Natural killer cell treated with Interleukin-12 subunit alpha and Interleukin-12 subunit beta and Interleukin-15 and Interleukin-18, amount 100 ng/mL, for 72 hours (primary cell): ENCODE measurements at regions not wholly inside any gene's neighbourhood (a gene's known extent, or its start where the extent isn't known, plus 50 kb on each side); places are given as distances from the start of the nearest gene placed in this dataset.

Experiments used
- ATAC-seq, 2 donors: fragments of 150-1000 bp; cut with Tn5 transposase in 1 of 2; sonication (Bioruptor Pico), chemical (Tn5 transposase) in 1 of 2; 2 replicates each; pipeline ENCODE4 v1.10.0; 2021
- DNase-seq: peaks from one replicate; pipeline ENCODE4 v3.0.0; 2022; ENCODE audit warnings: low spot score
- H3K27ac Mint-ChIP-seq, 2 donors: 1 replicate in 1 of 2; 2 replicates in 1 of 2; pipeline ENCODE4 v1.8.0; 2022; ENCODE audit warnings: mixed read lengths in 2 of 2, mild to moderate bottlenecking in 1 of 2, moderate library complexity in 1 of 2
- H3K27me3 Mint-ChIP-seq, 2 donors: 1 replicate in 1 of 2; 2 replicates in 1 of 2; pipeline ENCODE4 v1.8.0; 2022; ENCODE audit warnings: mixed read lengths in 2 of 2
- H3K36me3 Mint-ChIP-seq: one replicate; pipeline ENCODE4 v1.8.0; 2022; ENCODE audit warnings: mixed read lengths
- H3K4me1 Mint-ChIP-seq, 2 donors: 1 replicate in 1 of 2; 2 replicates in 1 of 2; pipeline ENCODE4 v1.8.0; 2022; ENCODE audit warnings: low read depth in 2 of 2, mixed read lengths in 2 of 2, mild to moderate bottlenecking in 1 of 2
- H3K4me3 Mint-ChIP-seq: one replicate; pipeline ENCODE4 v1.8.0; 2022; ENCODE audit warnings: mixed read lengths
- H3K9me3 Mint-ChIP-seq: 2 replicates; pipeline ENCODE4 v1.8.0; 2022; ENCODE audit warnings: mixed read lengths

DNA sequence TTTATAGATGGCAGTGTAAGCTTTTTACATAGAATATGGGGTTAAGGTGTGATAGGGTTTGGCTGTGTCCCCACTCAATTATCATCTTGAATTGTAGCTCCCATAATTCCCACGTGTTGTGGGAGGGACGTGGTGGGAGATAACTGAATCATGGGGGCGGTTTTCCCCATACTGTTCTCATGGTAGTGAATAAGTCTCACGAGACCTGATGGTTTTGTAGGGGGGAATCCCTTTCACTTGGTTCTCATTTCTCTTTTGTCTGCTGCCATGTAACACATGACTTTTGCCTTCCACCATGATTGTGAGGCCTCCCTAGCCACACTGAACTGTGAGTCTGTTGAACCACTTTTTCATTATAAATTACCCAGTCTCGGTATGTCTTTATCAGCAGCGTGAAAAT lies 290.3 kb upstream of the B3GALT2 start:
- peaks cover 42 to 54% of the 10 kb centered on the region in 2 donors for H3K4me1 Mint-ChIP-seq
- peaks cover 33% of the 10 kb centered on the region for H3K36me3 Mint-ChIP-seq
- no peaks in the 10 kb centered on the region for H3K27me3 Mint-ChIP-seq
- no peak overlapping the region for H3K27ac Mint-ChIP-seq
- no peak overlapping the region for H3K4me3 Mint-ChIP-seq
- ATAC-seq: no peak
- DNase-seq: no peak
- H3K9me3 Mint-ChIP-seq: peaks cover 15% of the 10 kb centered on the region

DNA sequence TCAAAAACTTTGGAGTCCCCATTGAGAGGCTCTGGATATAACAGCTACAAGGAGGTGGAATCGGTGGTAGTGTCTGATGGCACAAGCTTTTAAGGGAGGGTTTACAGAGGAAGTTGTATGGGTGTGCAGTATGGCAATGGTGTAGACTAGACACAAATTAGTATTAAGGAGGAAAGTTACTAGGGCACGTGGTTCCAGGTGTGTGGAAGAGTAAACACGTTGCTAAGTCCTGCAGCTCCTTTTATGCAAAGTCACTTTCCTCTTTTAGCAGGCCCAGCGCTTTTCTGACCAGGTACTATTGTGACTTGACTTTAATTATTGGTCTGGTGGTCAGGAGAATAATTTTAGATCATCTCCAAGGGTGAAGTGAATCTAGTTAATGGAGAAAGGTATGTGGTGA lies 287.5 kb upstream of the B3GALT2 start:
- Mint-ChIP-seq H3K36me3 (peaks cover 22% of the 10 kb centered on the region), H3K9me3 (peaks cover 13% of the 10 kb centered on the region), H3K27ac (no peak overlapping the region), H3K4me3 (no peak overlapping the region), H3K4me1 (peaks cover 23 to 33% of the 10 kb centered on the region in 2 donors), H3K27me3 (no peaks in the 10 kb centered on the region)
- DNase-seq (no peak), ATAC-seq (no peak)

DNA sequence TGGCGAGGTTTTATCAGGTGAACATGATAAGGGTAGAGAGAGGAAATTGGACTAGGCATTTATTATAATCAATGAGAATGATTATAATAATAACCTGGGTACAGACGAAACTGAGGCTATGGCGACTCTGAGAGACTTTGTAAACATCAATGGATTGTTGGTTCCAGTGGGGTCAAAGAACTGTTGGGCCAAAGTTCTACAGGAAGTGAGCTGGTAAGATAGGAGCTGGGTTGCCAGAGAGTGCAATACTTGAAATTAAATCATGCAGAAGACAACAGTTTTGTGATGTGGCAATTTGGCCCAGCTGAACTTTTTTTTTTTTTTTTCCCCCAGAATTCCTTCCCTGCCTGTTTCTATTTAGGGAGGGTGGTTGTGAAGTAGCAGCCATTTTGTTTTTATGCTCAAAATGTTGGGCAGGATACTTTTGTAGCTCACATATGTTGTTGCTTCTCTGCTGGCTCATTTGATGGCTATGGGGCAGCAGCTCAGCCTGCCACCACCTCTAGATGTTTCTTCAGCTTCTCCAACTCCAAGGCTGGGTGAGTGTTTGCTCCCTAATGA lies 286.5 kb upstream of the B3GALT2 start:
- Mint-ChIP-seq H3K36me3 (peaks cover 22% of the 10 kb centered on the region), H3K4me1 (peaks cover 18 to 26% of the 10 kb centered on the region in 2 donors), H3K27me3 (no peaks in the 10 kb centered on the region), H3K4me3 (no peak overlapping the region), H3K9me3 (peaks cover 13% of the 10 kb centered on the region), H3K27ac (peak overlapping the region in 1 of 2 donors; percentile 2)
- ATAC-seq (no peak), DNase-seq (no peak)

DNA sequence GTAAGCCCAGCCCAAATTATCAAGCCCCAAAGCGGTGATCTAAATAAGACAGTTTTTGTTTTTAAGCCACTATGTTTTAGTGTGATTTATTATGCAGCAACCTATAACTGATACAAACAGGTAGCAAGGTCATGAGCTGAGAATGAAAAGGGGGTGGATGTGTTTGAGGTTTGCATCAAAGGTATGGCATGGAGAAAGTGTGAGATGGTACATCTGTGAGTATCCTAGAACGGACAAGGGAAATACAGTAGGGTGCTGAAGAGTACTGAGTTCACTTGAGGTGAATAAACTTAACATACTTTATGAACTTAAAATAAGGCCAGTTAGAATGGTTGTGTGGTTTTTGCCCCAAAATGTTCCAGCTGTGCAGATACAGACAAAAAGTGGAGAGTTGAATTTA lies 286.0 kb upstream of the B3GALT2 start:
- H3K4me3 Mint-ChIP-seq: no peak overlapping the region
- no peak for ATAC-seq
- H3K4me1 Mint-ChIP-seq: peaks cover 14 to 22% of the 10 kb centered on the region in 2 donors
- H3K9me3 Mint-ChIP-seq: peaks cover 13% of the 10 kb centered on the region
- DNase-seq: no peak
- peak overlapping the region in 1 of 2 donors; percentile 2 for H3K27ac Mint-ChIP-seq
- H3K36me3 Mint-ChIP-seq: peaks cover 17% of the 10 kb centered on the region
- H3K27me3 Mint-ChIP-seq: no peaks in the 10 kb centered on the region

DNA sequence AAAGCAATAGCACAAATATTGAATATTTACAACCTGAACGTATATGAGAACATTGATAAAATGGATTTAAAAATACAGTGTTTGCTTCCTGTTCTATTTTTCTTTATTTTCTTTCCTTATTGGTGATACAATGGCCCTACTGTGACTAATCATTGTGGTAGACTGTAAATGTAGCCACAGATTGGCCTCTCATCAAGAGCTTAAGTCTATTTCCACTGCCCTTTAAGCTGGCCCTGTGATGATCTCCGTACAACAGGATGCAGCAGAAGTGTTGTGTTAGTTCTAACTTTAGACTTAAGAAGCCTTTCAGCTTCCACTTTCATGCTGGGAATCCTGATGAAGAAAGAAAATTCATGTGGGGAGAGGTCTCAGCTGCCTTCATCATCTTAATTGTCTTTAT lies 285.6 kb upstream of the B3GALT2 start:
- no peak for DNase-seq
- ATAC-seq: no peak
- H3K27ac Mint-ChIP-seq: peak overlapping the region in 1 of 2 donors; percentile 2
- no peak overlapping the region for H3K4me3 Mint-ChIP-seq
- H3K36me3 Mint-ChIP-seq: peaks cover 15% of the 10 kb centered on the region
- peaks cover 13 to 19% of the 10 kb centered on the region in 2 donors for H3K4me1 Mint-ChIP-seq
- peaks cover 13% of the 10 kb centered on the region for H3K9me3 Mint-ChIP-seq
- H3K27me3 Mint-ChIP-seq: no peaks in the 10 kb centered on the region

DNA sequence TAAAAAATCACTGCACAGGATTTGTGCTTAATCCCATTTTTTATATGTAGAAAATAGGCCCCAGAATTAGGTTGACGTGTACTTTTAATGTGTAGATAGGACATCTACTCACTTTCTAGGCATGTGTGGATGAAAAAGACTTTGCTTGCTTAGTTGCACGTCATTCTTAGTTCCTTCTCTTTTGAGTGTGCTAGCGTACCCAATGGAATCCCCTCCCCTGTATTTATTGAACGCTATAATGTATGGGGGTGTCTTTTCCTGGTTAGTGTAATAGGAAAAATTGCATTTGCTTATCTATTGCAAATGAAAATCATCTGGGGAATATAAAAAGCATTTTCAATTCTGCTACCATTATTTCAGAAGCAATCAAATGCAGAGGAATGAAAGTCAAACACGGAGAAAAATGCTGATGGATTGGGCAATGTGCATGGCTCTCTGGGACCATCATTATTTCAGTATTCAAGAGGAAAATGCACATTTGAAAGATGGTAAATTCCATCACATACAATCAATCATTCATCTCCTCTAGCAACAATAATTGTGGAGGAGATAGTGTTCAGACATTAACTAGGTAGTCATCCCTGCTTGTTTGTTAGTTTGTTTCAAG lies 277.0 kb upstream of the B3GALT2 start:
- no peaks in the 10 kb centered on the region for H3K27me3 Mint-ChIP-seq
- H3K4me1 Mint-ChIP-seq: peaks cover 14 to 16% of the 10 kb centered on the region in 2 donors
- ATAC-seq (no peak), DNase-seq (no peak)
- H3K27ac Mint-ChIP-seq: no peak overlapping the region
- no peaks in the 10 kb centered on the region for H3K36me3 Mint-ChIP-seq
- H3K4me3 Mint-ChIP-seq: no peak overlapping the region
- H3K9me3 Mint-ChIP-seq: no peaks in the 10 kb centered on the region

DNA sequence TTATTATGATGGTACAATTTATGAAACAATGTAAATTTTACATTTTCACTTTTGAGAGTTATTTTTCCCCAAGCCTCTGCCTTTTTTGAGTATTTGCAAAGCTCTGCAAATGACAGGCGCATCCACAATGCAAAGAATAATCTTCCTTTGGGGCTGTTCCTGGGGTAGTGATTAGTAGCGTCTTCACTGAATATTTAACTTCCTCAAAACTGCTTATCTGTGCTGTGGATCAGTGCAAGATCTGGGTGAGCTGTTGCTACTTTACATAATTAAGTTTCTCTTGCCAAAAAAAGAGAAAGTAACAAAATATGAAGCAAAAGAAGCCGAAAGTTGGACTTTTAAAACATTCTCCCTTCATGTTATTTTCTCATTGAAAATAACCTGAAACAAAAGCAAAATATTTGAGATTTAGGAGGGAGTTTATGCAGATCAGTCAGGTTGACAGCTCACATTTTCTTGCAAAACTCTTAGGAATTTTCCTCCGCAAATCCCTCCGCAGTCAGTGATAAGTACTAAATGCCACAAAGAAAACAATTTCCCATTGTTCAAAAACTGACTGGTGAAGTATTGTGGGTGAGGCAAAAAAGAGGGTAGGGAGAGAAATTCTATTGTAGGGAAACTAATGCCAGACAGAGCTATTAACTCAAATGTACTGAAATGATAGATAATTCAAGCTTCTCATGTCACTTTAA lies 276.4 kb upstream of the B3GALT2 start:
- Mint-ChIP-seq H3K4me1 (peaks cover 14 to 16% of the 10 kb centered on the region in 2 donors), H3K4me3 (peak overlapping the region; percentile 25), H3K27ac (no peak overlapping the region), H3K36me3 (no peaks in the 10 kb centered on the region), H3K27me3 (no peaks in the 10 kb centered on the region), H3K9me3 (no peaks in the 10 kb centered on the region)
- ATAC-seq (no peak), DNase-seq (no peak)

DNA sequence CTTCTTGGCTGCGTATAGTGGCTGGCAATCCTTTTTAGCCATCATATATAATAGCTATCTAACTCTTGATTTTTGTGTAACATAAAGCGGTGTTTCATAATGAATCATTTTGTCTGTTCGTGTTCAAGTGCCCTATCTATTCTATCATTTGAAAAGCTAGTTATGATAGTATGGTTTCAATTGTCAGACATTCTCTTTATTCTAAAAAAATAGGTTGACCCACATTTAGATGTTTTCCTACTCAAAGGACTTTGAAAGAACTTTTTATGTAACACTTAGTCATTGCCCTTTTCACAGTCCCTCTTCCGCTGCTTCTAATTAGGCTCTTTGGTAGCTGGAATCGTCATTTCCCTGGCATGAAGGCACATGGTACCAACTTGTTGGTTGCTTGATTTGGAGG lies 272.2 kb upstream of the B3GALT2 start:
- Mint-ChIP-seq H3K4me1 (peaks cover 14 to 16% of the 10 kb centered on the region in 2 donors), H3K36me3 (no peaks in the 10 kb centered on the region), H3K4me3 (peak overlapping the region; percentile 32), H3K9me3 (no peaks in the 10 kb centered on the region), H3K27ac (peak overlapping the region in 1 of 2 donors; percentile 58), H3K27me3 (no peaks in the 10 kb centered on the region)
- ATAC-seq (peak; percentile 45 to 88), DNase-seq (no peak)

DNA sequence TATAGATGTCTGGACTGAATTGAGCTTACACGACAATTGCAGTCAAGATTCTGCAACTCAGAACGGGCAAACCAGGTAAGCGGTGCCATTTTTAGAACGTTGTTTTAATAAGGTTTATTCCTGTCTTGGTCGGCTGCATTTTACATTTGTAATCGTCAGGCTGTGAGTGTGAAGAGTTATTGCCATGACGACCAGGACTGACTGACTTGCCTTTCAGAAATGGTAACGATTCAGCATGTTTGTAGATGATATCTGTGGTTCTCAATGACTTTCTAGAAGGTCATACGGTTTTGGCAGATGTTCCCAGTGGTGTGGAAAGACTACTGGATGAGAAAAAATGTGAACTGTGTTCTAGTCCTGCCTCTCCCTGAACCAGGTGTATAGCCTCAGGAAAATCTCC lies 271.3 kb upstream of the B3GALT2 start:
- H3K27me3 Mint-ChIP-seq: no peaks in the 10 kb centered on the region
- H3K36me3 Mint-ChIP-seq: no peaks in the 10 kb centered on the region
- no peak for DNase-seq
- H3K27ac Mint-ChIP-seq: no peak overlapping the region
- peaks cover 10 to 11% of the 10 kb centered on the region in 2 donors for H3K4me1 Mint-ChIP-seq
- H3K9me3 Mint-ChIP-seq: no peaks in the 10 kb centered on the region
- no peak overlapping the region for H3K4me3 Mint-ChIP-seq
- ATAC-seq: no peak

DNA sequence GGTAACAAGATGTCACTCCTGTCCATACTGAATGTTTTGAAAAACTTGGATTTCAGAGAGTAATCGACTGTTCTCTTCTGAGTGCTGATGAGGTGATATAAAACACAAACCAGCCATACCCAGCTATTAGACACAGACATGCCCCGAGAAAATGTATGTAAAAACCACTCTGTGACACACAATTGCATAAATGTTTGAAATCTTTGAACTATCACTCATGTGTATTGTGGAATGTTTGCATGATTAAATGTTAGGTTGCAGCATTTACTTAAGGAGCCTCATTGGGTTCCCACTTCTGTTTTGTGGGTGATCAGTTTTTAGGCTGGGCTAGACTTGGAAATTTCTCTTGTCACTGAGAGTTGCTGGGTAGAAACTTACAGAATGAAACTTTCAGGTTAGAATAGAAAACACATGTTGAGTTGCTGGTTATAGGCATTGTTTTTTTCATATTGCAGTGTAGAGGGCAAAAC lies 270.4 kb upstream of the B3GALT2 start:
- H3K27ac Mint-ChIP-seq: no peak overlapping the region
- no peak for ATAC-seq
- no peak for DNase-seq
- no peak overlapping the region for H3K4me3 Mint-ChIP-seq
- H3K4me1 Mint-ChIP-seq: peaks cover 8 to 9% of the 10 kb centered on the region in 2 donors
- no peaks in the 10 kb centered on the region for H3K36me3 Mint-ChIP-seq
- H3K9me3 Mint-ChIP-seq: no peaks in the 10 kb centered on the region
- no peaks in the 10 kb centered on the region for H3K27me3 Mint-ChIP-seq

DNA sequence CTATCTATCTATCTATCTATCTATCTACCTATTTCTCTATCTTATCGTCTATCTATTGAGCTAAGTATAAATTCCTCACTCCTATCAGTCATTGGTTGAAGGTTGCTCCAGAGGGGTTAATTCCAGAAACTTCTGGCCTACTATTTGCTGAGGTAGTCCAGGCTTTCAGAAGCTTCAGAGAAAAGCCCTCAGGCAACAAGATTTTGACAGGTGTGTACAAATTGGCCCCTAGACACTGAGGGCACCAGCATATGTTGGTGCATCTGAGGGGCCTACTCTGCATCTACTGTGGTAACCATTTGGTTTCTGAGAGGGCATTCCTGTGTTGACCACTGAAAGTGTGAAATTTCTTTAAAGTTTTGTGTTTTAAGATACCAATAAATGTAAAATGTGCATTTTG lies 265.2 kb upstream of the B3GALT2 start:
- Mint-ChIP-seq H3K9me3 (peaks cover 4% of the 10 kb centered on the region), H3K27me3 (no peaks in the 10 kb centered on the region), H3K4me3 (no peak overlapping the region), H3K4me1 (peaks cover 11 to 13% of the 10 kb centered on the region in 2 donors), H3K27ac (no peak overlapping the region), H3K36me3 (no peaks in the 10 kb centered on the region)
- ATAC-seq (no peak), DNase-seq (no peak)

DNA sequence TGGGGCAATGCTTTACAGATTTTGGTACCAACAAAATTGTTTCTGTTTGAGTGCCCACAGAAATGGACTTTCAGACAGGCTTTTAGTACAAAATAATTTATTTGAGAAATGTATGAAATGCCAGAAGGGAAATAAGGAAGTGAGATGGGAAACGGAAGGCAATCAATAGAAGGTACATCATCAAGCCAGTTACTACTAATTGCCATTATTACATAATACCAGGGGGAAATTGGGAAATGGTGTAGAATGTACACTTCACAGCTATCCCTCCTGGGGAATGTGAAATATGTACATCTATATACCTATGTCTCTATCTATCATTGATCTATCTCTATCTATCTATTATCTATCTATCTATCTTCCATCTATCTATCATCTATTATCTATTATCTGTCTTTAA lies 264.6 kb upstream of the B3GALT2 start:
- H3K27me3 Mint-ChIP-seq: no peaks in the 10 kb centered on the region
- DNase-seq (no peak), ATAC-seq (no peak)
- H3K9me3 Mint-ChIP-seq: peaks cover 4% of the 10 kb centered on the region
- no peak overlapping the region for H3K27ac Mint-ChIP-seq
- H3K4me3 Mint-ChIP-seq: no peak overlapping the region
- H3K36me3 Mint-ChIP-seq: no peaks in the 10 kb centered on the region
- H3K4me1 Mint-ChIP-seq: peaks cover 11 to 13% of the 10 kb centered on the region in 2 donors

DNA sequence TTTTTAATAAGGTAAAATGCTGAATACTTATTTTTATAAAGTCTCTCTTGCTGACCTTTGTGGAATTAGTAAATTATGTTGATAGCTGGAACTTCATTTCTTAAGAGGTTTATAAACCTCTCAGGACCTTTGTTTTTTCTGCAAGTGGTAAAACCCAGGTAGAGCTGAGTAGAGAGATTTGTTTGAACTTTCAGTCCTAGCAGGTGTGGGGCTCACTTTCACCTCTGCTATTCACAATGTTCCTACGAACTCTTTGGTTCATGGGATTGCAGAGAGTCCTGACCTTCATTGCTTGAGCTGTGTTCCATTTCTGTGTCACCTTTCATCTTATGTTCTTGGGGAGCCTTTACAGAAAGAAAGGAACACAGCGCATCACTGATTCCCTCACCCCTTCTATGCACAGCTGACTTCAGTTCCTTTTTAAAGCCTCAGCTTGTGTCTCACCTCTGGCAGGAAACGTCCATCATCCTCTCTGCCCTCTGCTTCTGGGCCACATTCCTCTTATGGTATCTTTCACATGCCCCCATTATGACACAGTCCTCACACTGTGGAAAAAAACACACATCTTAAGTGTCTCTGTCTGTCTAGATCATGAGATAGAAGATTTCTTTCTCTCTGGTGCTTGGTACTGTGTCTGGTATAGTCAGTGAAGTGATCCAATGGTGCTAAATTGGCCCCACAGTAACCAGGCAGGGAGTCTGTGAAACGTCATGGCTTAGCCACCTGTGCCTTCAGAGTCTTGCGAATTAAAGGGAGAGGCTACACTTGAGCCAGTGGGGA lies 262.5 kb upstream of the B3GALT2 start:
- Mint-ChIP-seq H3K27me3 (no peaks in the 10 kb centered on the region), H3K9me3 (peaks cover 4% of the 10 kb centered on the region), H3K4me3 (no peak overlapping the region), H3K27ac (peak overlapping the region; percentile 30 to 87), H3K4me1 (peaks cover 11 to 13% of the 10 kb centered on the region in 2 donors), H3K36me3 (no peaks in the 10 kb centered on the region)
- DNase-seq: no peak
- ATAC-seq: peak; percentile 71 to 75

DNA sequence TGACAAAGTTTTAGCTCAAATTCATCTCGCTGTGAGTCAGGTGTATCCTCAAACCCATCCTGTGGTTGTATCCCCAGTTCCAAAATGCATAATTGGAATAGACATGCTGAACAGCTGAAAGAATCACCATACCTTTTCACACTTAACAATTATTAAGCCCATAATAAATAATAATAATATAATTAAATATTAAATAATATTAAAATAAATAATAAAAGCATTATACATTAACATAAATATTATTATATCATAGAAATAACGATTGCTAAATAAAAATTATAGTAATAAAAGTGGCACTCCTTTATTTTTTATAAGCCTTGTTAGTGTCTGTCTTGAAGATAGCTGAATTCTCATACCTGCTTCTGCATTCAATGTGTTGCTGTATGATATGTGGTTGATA lies 257.5 kb upstream of the B3GALT2 start:
- no peak overlapping the region for H3K27ac Mint-ChIP-seq
- H3K4me3 Mint-ChIP-seq: no peak overlapping the region
- peaks cover 6% of the 10 kb centered on the region for H3K36me3 Mint-ChIP-seq
- no peak for DNase-seq
- H3K9me3 Mint-ChIP-seq: no peaks in the 10 kb centered on the region
- no peaks in the 10 kb centered on the region for H3K27me3 Mint-ChIP-seq
- H3K4me1 Mint-ChIP-seq: peaks cover 6 to 8% of the 10 kb centered on the region in 2 donors
- no peak for ATAC-seq
